Left ventricle myocardium superior (tissue), 1 donor: ENCODE measurements at regions not wholly inside any gene's neighbourhood (a gene's known extent, or its start where the extent isn't known, plus 50 kb on each side); places are given as distances from the start of the nearest gene placed in this dataset.

ENCODE experiments used
- ATAC-seq: fragments of 200-7000 bp; cut with Tn5 transposase; one replicate; pipeline ENCODE4 v1.9.1; 2020; ENCODE audit warnings: mild to moderate bottlenecking, moderate library complexity
- DNase-seq: peaks from one replicate; pipeline ENCODE4 v3.0.0-alpha.2; 2020
- intact Hi-C: fragments of 100-400 bp; cut with micrococcal nuclease; formaldehyde crosslinking; loops from one replicate; pipeline ENCODE4 v1.11.0; 2022
- donor health status: DM: no; HTN: yes; CAD: no; lungs with severe emphysema.

DNA sequence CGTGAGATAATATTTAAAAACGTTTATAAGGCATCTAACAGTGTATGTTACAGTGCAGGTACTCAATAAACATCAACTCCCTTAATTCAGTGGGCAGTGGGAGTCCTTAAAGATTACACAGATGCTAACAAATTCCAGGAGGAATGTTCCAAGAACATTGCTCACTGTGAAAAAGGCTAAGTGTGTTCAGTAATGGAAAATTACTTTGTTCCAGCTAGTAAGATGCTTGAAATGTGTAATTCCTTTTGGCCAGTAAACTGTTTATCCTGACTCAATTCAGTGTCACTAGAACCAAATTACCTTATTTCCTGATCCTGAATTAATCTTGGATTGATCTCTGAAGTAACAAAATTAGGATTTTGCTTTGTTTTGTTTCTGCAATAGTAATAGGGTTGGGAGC lies 54.2 kb upstream of the SEMA6D start:
- DNase-seq (no peak), ATAC-seq (no peak)
- intact Hi-C loops = no loop called here
